HG03060 (cell line): ENCODE measurements at regions not wholly inside any gene's neighbourhood (a gene's known extent, or its start where the extent isn't known, plus 50 kb on each side); places are given as distances from the start of the nearest gene placed in this dataset.
A peak's percentile ranks its signal among the peaks of the same experiment; 100 is the strongest.
"Not testable (repeated sequence)": the region's sequence is repeated elsewhere in the genome, so short reads cannot be mapped to it uniquely, and the experiment has no call there.

Experiments used
- ATAC-seq: cut with Tn5 transposase; IDR thresholded peaks from one replicate; pipeline ENCODE4 v1.9.1; 2021; ENCODE audit warnings: low read depth, moderate number of reproducible peaks; ENCODE audit not compliant: unreplicated experiment

GRCh38 chr4:104881136-104881886, 265.4 kb upstream of the TET2 start:
- no peak for ATAC-seq

DNA sequence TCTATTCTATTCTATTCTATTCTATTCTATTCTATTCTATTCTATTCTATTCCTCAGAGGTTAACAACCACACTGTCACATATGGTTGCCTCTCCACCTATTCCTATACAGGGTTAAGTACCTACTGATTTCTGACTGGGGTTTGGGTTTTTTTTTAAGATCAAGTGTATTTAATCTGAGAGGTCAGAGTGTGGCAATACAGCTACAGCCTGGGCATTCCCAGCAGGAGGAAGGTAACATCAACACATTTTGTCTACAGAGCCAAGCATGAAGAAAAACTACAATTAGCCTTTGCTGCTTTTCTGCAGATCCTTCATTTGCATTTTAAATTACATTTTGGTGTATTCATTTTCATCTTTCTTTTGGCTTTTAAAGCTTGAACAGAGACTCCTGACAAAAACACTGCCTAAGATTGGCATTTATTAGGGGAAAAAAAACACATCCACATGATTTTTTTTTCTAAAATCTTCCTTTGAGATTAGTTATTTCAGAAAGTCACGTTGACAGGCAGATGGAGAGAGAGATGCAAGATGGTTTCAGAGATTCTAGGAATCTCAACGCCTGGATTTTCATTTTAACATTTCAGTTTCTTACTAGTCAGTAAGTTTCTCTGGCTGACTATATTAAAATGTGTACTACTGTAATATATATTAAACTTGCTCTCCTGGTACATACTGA, 255.9 kb upstream of the TET2 start:
- ATAC-seq = no peak

DNA sequence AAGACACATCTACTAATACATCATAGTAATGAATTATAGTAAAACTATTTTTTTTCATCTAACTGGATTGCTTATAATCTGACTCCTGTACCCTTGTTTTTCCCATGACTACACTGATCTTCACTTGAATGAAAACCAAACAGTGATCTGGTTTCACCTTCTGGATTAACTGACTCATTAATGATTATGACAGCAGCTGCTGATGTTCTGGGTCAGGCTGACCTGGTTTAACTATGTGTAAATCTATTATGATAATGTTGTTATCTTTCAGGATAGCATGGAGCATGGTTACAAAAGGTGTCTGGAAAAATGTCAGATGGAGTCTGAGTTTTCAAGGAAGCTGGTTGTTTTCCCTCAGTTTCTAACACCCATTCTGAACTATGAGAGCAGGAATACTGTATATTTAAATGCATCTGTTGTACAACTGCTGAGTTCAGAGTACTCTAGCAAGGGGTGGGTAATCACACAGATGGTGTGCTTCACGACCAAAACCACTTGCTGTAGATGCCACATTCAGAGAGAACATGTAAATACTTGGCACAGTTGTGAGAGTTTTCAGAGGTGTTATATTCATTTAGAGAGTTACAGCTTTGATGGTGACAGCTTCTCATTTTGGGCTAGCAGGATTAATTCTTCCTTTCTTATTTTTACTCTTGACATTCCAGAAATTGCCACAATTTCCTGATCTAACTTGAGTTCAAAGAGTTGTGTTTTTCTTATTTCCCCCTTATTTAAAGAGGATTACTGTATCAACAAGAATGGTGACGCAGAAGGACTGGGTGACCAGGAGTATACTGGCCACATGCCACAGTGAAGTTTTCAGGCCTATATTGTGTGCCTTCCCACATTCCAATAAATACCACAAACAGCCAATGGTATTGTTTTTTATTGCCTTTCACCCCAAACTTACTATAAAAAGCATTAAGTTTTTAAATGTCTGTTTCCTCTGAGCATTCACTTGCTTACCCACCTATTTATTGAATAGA, 249.7 kb upstream of the TET2 start:
- ATAC-seq = peak; percentile 56

GRCh38 chr4:104899863-104900262, 246.8 kb upstream of the TET2 start:
- no peak for ATAC-seq

- no peak for ATAC-seq
Measured at GRCh38 chr4:104901438-104901837, 245.2 kb upstream of the TET2 start.

- ATAC-seq = no peak
Measured at GRCh38 chr4:104901961-104902605, 244.6 kb upstream of the TET2 start.

GRCh38 chr4:104905065-104905464, 241.6 kb upstream of the TET2 start:
- no peak for ATAC-seq

DNA sequence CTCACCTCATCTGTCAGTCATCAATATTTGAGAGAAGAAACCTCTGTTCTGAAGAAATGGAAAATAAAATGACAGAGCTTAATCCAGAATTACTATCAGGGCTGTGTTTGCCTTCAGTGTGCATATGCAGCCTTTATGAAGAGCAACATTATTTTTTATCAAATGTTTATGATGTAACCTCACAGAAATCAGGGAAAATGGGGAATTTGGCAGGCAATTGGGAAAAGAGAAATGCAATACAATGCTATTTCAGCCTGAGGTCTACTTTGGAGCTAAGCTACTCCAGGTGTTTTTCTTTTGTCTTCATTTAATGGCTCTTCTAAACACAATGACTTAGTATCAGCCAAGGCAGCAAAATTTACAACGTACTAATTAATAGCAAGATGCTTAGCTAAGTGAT, 241.1 kb upstream of the TET2 start:
- no peak for ATAC-seq

- no peak for ATAC-seq
Measured at GRCh38 chr4:104906276-104906675, 240.4 kb upstream of the TET2 start.

DNA sequence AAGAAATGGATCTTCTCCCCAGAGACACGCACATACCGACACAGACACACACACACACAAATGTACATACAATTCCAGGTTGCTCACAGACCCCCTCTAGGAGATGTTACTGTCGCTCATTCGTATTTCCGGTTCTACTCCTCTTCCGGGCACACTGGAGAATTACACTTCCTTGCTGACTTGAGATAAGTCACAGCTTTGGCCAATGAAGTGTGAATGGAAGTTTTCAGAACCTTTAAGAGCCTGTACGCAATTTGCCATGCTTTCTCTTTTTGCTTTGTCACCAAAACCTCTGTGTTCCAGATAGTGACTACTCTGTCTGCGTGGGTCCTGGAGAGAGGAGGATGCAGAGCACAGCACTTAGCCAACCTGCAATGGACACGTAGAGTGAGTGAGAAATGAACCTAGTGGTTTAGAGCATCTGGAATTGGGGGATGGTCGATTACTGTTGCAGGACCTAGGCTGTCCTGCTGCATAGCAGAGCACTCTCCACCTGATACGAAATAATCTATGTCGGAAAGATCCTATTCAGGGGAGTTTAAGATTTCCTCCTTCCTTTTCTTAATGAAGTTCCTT, 239.5 kb upstream of the TET2 start:
- no peak for ATAC-seq

DNA sequence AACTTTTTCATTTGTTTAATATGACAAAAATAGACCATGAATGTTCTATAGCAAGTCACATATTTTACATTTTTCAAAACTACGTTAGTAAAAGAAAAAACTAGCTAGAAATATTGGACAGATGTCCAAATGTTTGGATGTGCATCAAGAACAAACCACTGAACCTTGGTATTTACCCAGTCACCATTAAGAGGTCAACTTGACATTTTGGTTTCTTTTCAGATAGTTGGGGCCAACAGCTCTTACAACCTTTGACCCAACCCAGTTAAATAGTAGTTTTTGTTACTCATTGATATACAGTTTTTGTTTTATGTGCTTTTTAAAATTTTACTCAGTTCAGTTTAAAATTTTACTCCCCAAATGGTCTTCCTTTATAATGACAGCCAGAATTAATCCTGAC, 238.7 kb upstream of the TET2 start:
- ATAC-seq = no peak

DNA sequence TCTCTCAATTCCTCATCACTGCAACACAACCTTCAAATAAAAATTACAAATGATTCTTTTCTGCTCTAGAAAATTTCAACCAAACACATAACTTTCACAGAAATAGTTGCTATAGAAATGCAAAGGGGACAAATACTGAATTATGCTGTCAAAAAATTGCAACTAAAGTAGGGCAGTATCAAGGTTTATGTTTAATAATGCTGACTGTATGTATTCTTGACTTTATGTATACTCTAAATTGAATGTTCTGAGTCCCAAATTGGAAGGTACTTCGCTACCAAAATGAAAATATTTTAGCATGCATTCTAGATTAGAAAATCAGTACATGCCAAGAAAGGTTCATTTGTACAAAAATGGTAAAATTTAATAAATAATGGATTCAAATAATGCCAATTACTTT, 237.3 kb upstream of the TET2 start:
- ATAC-seq = no peak

DNA sequence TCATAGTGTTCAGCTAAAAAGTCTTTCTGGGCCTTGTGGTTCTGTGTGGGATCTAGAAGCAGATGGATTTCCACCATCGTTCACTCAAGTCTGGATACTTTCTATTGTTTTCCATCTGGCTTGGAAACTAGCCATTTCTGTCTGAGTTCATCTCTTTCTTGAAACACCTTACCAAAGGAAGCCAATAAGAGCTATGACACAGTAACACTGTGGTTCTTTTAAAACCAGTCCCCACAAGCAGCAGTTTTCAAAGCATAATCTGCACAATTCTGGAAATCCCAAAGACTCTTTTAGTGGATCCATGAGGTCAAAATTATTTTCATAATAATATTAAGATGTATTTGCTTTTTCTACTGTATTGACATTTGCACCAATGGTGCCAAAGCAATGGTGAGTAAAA, 234.2 kb upstream of the TET2 start:
- no peak for ATAC-seq

GRCh38 chr4:104915373-104915772, 231.3 kb upstream of the TET2 start:
- no peak for ATAC-seq

GRCh38 chr4:104915864-104916263, 230.8 kb upstream of the TET2 start:
- no peak for ATAC-seq

GRCh38 chr4:104919406-104919805, 227.3 kb upstream of the TET2 start:
- no peak for ATAC-seq

DNA sequence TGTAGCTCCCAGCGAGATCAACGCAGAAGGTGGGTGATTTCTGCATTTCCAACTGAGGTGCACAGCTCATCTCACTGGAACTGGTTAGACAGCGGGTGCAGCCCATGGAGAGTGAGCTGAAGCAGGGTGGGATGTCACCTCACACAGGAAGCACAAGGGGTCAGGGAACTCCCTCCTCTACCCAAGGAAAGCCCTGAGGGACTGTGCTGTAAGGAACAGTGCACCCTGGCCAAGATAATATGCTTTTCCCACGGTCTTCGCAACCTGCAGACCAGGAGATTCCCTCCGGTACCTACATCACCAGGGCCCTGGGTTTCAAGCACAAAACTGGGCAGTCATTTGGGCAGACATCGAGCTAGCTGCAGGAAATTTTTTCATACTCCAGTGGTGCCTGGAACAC, 216.4 kb upstream of the TET2 start:
- ATAC-seq = no peak

DNA sequence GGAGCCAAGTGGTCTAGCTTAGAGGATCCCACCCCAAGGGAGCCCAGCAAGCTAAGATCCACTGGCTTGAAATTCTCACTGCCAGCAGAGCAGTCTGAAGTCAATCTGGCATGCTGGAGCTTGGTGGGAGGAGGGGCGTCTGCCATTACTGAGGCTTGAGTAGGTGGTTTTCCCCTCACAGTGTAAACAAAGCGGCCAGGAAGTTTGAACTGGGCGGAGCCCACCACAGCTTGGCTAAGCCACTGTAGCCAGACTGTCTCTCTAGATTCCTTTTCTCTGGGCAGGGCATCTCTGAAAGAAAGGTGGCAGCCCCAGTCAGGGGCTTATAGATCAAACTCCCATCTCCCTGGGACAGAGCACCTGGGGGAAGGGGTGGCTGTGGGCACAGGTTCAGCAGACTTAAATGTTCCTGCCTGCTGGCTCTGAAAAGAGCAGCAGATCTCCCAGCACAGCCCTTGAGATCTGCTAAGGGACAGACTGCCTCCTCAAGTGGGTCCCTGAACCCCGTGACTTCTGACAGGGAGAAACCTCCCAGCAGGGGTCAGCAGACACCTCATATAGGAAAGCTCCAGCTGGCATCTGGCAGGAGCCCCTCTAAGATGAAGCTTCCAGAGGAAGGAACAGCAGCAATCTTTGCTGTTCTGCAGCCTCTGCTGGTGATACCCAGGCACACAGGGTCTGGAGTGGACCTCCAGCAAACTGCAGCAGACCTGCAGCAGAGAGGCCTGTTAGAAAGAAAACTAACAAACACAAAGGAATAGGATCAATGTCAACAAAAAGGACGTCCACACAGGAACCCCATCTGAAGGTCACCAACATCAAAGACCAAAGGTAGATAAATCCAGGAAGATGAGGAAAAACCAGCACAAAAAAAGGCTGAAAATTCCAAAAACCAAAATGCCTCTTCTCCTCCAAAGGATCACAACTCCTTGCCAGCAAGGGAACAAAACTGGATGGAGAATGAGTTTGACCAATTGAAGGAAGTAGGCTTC, 215.6 kb upstream of the TET2 start:
- not testable (repeated sequence) for ATAC-seq

GRCh38 chr4:104938624-104939023, 208.1 kb upstream of the TET2 start:
- no peak for ATAC-seq
